OCI-LY3 (cell line): ENCODE measurements at regions not wholly inside any gene's neighbourhood (a gene's known extent, or its start where the extent isn't known, plus 50 kb on each side); places are given as distances from the start of the nearest gene placed in this dataset.

ENCODE experiments used
- H2AFZ ChIP-seq: fragments of 200-600, 300-600 bp; shearing (Covaris generic); 2 replicates; pipeline ENCODE4 v1.6.0; 2014; ENCODE audit warnings: antibody characterized with exemption, low read depth, low read length
- H3K27ac ChIP-seq: fragments of 200-600, 300-600 bp; sonication (generic); 2 replicates; pipeline ENCODE4 v1.5.1; 2014; ENCODE audit warnings: mild to moderate bottlenecking, low read length, moderate library complexity, mixed read lengths
- H3K27me3 ChIP-seq: fragments of 200-600, 300-600 bp; sonication (generic); 2 replicates; pipeline ENCODE4 v1.6.1; 2014; ENCODE audit warnings: low read depth, low read length, mixed read lengths
- H3K36me3 ChIP-seq: fragments of 200-600, 300-600 bp; sonication (generic); replicated peaks from 2 replicates; pipeline ENCODE3; 2014; ENCODE audit warnings: low read depth, low read length, mixed read lengths
- H3K4me1 ChIP-seq: fragments of 300-600, 200-600 bp; sonication (generic); 2 replicates; pipeline ENCODE4 v1.6.1; 2014; ENCODE audit warnings: low read length, mixed read lengths
- H3K4me2 ChIP-seq: fragments of 200-600, 300-600 bp; sonication (generic); 2 replicates; pipeline ENCODE4 v1.6.1; 2014; ENCODE audit warnings: low read length, mixed read lengths
- H3K4me3 ChIP-seq: fragments of 300-600, 200-600 bp; sonication (generic); 2 replicates; pipeline ENCODE4 v1.5.1; 2014; ENCODE audit warnings: antibody characterized with exemption, mild to moderate bottlenecking, low read length, moderate library complexity
- H3K79me2 ChIP-seq: fragments of 300-600, 200-600 bp; shearing (Covaris generic); 2 replicates; pipeline ENCODE4 v1.6.1; 2014; ENCODE audit warnings: mild to moderate bottlenecking, low read length, mixed read lengths
- H3K9ac ChIP-seq: fragments of 300-600, 200-600 bp; shearing (Covaris generic); 2 replicates; pipeline ENCODE4 v1.6.0; 2014; ENCODE audit warnings: mild to moderate bottlenecking, low read length, moderate library complexity
- H3K9me3 ChIP-seq: fragments of 200-600, 300-600 bp; shearing (Covaris generic); 2 replicates; pipeline ENCODE4 v1.6.1; 2014; ENCODE audit warnings: low read length, mixed read lengths; ENCODE audit not compliant: insufficient read depth
- H4K20me1 ChIP-seq: fragments of 200-600, 300-600 bp; sonication (generic); 2 replicates; pipeline ENCODE4 v1.6.1; 2016; ENCODE audit warnings: low read length, mixed read lengths; ENCODE audit not compliant: insufficient read depth
- EZH2phosphoT487 ChIP-seq: fragments of 200-600 bp; shearing (Covaris generic); IDR thresholded peaks from 2 replicates; pipeline ENCODE4 v1.6.1; 2018; ENCODE audit warnings: antibody characterized with exemption, mixed run types, low read depth
- TF ChIP-seq, protein P1 (sequence below): fragments of 200-600, 300-600 bp; sonication (generic); IDR thresholded peaks from 2 replicates; pipeline ENCODE4 v1.5.1; 2014; ENCODE audit warnings: antibody characterized with exemption, low read length, low read depth

DNA sequence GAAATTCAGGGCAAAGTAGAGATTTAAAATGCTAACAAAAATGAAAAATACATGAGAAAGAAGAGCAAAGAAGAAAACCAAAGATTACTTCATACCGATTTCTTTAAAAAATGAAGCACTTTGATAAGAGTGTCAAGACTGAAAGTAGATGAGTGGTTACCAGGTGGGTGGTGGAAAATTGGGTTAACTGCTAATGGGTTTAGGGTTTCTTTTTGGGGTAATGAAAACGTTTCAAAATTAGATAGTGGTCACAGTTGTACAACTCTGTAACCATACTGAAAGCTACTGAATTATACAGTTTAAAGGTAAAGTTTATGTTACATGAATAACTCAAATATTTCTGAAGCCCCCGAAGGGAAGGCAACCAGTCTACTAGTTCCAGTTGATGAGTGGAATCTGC is 179.4 kb downstream of the NDFIP2 start:
- H3K27ac ChIP-seq: no peak overlapping the region
- no peak for TF ChIP-seq EZH2phosphoT487
- TF ChIP-seq, protein P1, sequence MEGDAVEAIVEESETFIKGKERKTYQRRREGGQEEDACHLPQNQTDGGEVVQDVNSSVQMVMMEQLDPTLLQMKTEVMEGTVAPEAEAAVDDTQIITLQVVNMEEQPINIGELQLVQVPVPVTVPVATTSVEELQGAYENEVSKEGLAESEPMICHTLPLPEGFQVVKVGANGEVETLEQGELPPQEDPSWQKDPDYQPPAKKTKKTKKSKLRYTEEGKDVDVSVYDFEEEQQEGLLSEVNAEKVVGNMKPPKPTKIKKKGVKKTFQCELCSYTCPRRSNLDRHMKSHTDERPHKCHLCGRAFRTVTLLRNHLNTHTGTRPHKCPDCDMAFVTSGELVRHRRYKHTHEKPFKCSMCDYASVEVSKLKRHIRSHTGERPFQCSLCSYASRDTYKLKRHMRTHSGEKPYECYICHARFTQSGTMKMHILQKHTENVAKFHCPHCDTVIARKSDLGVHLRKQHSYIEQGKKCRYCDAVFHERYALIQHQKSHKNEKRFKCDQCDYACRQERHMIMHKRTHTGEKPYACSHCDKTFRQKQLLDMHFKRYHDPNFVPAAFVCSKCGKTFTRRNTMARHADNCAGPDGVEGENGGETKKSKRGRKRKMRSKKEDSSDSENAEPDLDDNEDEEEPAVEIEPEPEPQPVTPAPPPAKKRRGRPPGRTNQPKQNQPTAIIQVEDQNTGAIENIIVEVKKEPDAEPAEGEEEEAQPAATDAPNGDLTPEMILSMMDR: no peak
- no peak overlapping the region for H3K4me3 ChIP-seq

DNA sequence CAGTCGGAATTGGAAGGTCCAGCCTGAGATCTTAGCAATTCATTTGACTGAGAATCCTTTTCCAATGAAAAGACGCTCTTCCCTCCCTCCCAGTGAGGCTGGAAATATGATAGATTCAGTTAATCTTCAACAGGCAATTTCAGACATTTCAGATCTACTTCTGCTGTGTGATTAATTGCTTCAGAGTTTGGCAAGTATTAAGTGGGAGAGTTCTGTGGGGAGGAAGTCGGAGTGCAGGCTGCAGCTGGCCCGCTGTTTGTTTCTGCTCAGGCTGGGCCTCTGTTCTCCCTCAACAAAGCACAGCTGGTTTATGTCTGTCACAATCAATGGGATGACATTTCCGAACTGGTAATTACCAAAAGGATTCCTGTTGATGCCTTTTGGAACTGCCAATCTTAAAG is 178.2 kb downstream of the NDFIP2 start:
- no peaks in the 10 kb centered on the region for H3K79me2 ChIP-seq
- H3K9me3 ChIP-seq: no peaks in the 10 kb centered on the region
- H3K4me2 ChIP-seq: no peak overlapping the region
- no peaks in the 10 kb centered on the region for H4K20me1 ChIP-seq
- H3K27ac ChIP-seq: no peak overlapping the region
- H3K4me1 ChIP-seq: no peaks in the 10 kb centered on the region
- H3K4me3 ChIP-seq: no peak overlapping the region
- TF ChIP-seq EZH2phosphoT487: no peak
- TF ChIP-seq, protein P1: no peak
- no peaks in the 10 kb centered on the region for H3K27me3 ChIP-seq
- H3K36me3 ChIP-seq: no peaks in the 10 kb centered on the region
- H3K9ac ChIP-seq: no peak overlapping the region
- H2AFZ ChIP-seq: no peak overlapping the region

More for the DNA sequence above, 179.4 kb downstream of the NDFIP2 start:
- Histone ChIP-seq H3K79me2 (no peaks in the 10 kb centered on the region), H4K20me1 (no peaks in the 10 kb centered on the region), H3K9me3 (no peaks in the 10 kb centered on the region), H2AFZ (0 out of 2 replicates have a peak overlapping the region, but pooled peaks have one; percentile 14), H3K27me3 (no peaks in the 10 kb centered on the region), H3K36me3 (no peaks in the 10 kb centered on the region), H3K4me1 (no peaks in the 10 kb centered on the region), H3K9ac (no peak overlapping the region), H3K4me2 (no peak overlapping the region)

- H3K27ac ChIP-seq: no peak overlapping the region
- no peak overlapping the region for H2AFZ ChIP-seq
- no peaks in the 10 kb centered on the region for H4K20me1 ChIP-seq
- H3K4me2 ChIP-seq: no peak overlapping the region
- H3K9me3 ChIP-seq: no peaks in the 10 kb centered on the region
- no peaks in the 10 kb centered on the region for H3K36me3 ChIP-seq
- TF ChIP-seq, protein P1: no peak
- TF ChIP-seq EZH2phosphoT487: no peak
- no peaks in the 10 kb centered on the region for H3K4me1 ChIP-seq
- H3K9ac ChIP-seq: no peak overlapping the region
- no peak overlapping the region for H3K4me3 ChIP-seq
- no peaks in the 10 kb centered on the region for H3K79me2 ChIP-seq
- no peaks in the 10 kb centered on the region for H3K27me3 ChIP-seq
These were observed 177.5 kb downstream of the NDFIP2 start for GRCh38 chr13:79658333-79658975.

DNA sequence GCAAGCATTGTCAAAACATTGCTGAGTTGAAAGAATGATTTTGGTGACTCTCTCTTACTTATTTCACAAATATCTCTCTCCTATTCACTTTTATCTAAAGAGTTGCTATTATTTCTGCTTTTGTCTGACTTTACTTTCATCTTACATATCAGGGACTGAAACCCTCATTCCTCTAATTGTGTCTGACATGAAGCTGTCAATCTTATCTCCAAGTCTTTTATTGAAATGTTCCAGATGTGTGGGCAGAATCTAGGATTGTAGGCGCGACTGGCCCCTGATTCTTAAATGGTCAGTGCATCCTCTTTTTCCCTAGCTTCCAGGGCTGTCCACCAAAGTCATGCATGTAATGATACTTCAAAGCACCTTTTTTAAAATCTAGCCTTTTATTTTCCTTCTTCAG is 174.6 kb downstream of the NDFIP2 start:
- no peaks in the 10 kb centered on the region for H3K79me2 ChIP-seq
- H3K4me3 ChIP-seq: no peak overlapping the region
- H2AFZ ChIP-seq: no peak overlapping the region
- no peaks in the 10 kb centered on the region for H3K9me3 ChIP-seq
- no peak for TF ChIP-seq EZH2phosphoT487
- TF ChIP-seq, protein P1: no peak
- no peak overlapping the region for H3K4me2 ChIP-seq
- H3K27me3 ChIP-seq: no peaks in the 10 kb centered on the region
- no peak overlapping the region for H3K9ac ChIP-seq
- H3K36me3 ChIP-seq: no peaks in the 10 kb centered on the region
- H3K4me1 ChIP-seq: no peaks in the 10 kb centered on the region
- H3K27ac ChIP-seq: no peak overlapping the region
- no peaks in the 10 kb centered on the region for H4K20me1 ChIP-seq
